Esophagus muscularis mucosa (tissue), 4 donors: ENCODE measurements at regions not wholly inside any gene's neighbourhood (a gene's known extent, or its start where the extent isn't known, plus 50 kb on each side); places are given as distances from the start of the nearest gene placed in this dataset.

ENCODE experiments used
- DNase-seq: peaks from one replicate; pipeline ENCODE4 v3.0.0-alpha.2; 2017; ENCODE audit errors: extremely low spot score
- H3K27ac ChIP-seq, 4 donors: fragments of 200-600 bp; sonication (generic); replicated peaks in 1 of 4; 1 replicate in 3 of 4; 2 replicates in 1 of 4; pipeline ENCODE4 v1.5.1; 2016 to 2019; ENCODE audit warnings: mild to moderate bottlenecking in 1 of 4
- H3K27me3 ChIP-seq, 4 donors: fragments of 200-600 bp; sonication (generic); one replicate each; pipeline versions ENCODE4 v1.5.1 to v1.6.0; 2016 to 2019
- H3K36me3 ChIP-seq, 4 donors: fragments of 200-600 bp; sonication (generic); one replicate each; pipeline ENCODE4 v1.5.1; 2016 to 2019
- H3K4me1 ChIP-seq, 4 donors: fragments of 200-600 bp; sonication (generic); one replicate each; pipeline ENCODE4 v1.5.1; 2016 to 2019
- H3K4me3 ChIP-seq, 4 donors: fragments of 200-600 bp; sonication (generic); 1 replicate in 2 of 4; 2 replicates in 2 of 4; pipeline ENCODE4 v1.5.1; 2016 to 2019; ENCODE audit warnings: mild to moderate bottlenecking in 4 of 4, moderate library complexity in 1 of 4
- H3K9me3 ChIP-seq, 4 donors: fragments of 200-600 bp; sonication (generic); 1 replicate in 3 of 4; 2 replicates in 1 of 4; pipeline ENCODE4 v1.5.1; 2016 to 2019
- EP300 ChIP-seq: sonication (generic); formaldehyde crosslinking; IDR thresholded peaks from one replicate; pipeline ENCODE4 v1.6.1; 2017; ENCODE audit warnings: antibody characterized with exemption
- POLR2A ChIP-seq: fragments of 450-650 bp; IDR thresholded peaks from one replicate; pipeline ENCODE4 v1.6.1; 2017; ENCODE audit warnings: antibody characterized with exemption, moderate library complexity, mild to moderate bottlenecking, low read depth
- POLR2AphosphoS5 ChIP-seq, 2 donors: sonication (generic); formaldehyde crosslinking; IDR thresholded peaks; one replicate each; pipeline ENCODE4 v1.6.1; 2017; ENCODE audit warnings: antibody characterized with exemption in 2 of 2
- WGBS: methylation state at CpG from one replicate; pipeline ENCODE4 v1.1.5; 2018; 5-methylcytosine and 5-hydroxymethylcytosine counted together
- intact Hi-C: fragments of 100-400 bp; cut with DNase I; formaldehyde crosslinking; loops from one replicate; pipeline ENCODE4 v1.15.1; 2023
- TF ChIP-seq, protein P1 (sequence below), 3 experiments: fragments of 200-600 bp in 2 of 3; fragments of 450-650 bp in 1 of 3; sonication (generic) in 2 of 3; IDR thresholded peaks; one replicate each; pipeline ENCODE4 v1.5.1; 2017 to 2019; ENCODE audit warnings: antibody characterized with exemption in 3 of 3, mild to moderate bottlenecking in 2 of 3, moderate library complexity in 1 of 3

DNA sequence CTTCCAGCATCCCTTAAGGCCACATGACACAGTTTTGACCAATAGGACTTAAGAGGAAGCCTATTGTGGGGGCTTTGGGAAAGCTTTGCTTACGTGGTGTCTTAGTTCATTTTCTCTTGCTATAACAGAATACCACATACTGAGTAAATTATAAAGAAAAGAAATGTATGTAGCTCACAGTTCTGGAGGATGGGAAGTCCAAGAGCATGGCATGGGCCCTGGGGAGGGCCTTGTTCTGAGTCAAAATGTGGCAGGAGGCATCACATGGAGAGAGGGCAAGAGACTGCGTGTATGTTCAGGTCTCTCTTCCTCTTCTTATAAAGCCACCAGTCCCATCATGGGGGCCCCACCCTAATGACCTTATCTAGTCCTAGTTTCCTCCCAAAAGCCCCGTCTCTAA is 68.6 kb upstream of the CPEB4 start:
- no peak overlapping the region for H3K4me3 ChIP-seq
- intact Hi-C loops = no loop called here
- no peak overlapping the region for H3K27ac ChIP-seq
- H3K9me3 ChIP-seq = peaks cover 0 to 10% (median 2%) of the 10 kb centered on the region in 4 donors
- no peak for DNase-seq
- H3K27me3 ChIP-seq = no peaks in the 10 kb centered on the region
- TF ChIP-seq POLR2AphosphoS5 (IDR thresholded peaks at IDR 0.05) = no peak
- WGBS = 91% methylated on average over 3 of the region's 3 CpGs
- H3K4me1 ChIP-seq = no peaks in the 10 kb centered on the region
- H3K36me3 ChIP-seq = no peaks in the 10 kb centered on the region

DNA sequence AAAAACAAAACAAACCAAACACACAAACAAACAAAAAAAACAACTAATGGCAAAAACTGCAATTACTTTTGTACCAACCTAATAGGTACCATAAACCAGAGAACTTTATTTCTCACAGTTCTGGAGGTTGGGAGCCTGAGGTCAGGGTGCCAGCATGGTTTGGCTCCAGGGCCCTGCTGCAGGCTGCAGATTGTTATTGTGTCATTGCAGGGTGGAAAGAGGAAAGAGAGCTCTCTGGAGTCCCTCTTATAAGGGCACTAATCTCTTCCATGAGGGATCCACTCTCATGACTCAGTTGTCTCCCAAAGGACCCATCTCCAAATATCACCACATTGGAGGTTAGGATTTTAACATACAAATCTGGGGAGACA is 64.9 kb upstream of the CPEB4 start:
- TF ChIP-seq POLR2A (no peak), POLR2AphosphoS5 (IDR thresholded peaks at IDR 0.05) (no peak), EP300 (no peak)
- TF ChIP-seq, protein P1, sequence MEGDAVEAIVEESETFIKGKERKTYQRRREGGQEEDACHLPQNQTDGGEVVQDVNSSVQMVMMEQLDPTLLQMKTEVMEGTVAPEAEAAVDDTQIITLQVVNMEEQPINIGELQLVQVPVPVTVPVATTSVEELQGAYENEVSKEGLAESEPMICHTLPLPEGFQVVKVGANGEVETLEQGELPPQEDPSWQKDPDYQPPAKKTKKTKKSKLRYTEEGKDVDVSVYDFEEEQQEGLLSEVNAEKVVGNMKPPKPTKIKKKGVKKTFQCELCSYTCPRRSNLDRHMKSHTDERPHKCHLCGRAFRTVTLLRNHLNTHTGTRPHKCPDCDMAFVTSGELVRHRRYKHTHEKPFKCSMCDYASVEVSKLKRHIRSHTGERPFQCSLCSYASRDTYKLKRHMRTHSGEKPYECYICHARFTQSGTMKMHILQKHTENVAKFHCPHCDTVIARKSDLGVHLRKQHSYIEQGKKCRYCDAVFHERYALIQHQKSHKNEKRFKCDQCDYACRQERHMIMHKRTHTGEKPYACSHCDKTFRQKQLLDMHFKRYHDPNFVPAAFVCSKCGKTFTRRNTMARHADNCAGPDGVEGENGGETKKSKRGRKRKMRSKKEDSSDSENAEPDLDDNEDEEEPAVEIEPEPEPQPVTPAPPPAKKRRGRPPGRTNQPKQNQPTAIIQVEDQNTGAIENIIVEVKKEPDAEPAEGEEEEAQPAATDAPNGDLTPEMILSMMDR (IDR thresholded peaks at IDR 0.05) = no peak
- Histone ChIP-seq H3K27me3 (no peaks in the 10 kb centered on the region), H3K4me1 (no peaks in the 10 kb centered on the region), H3K36me3 (no peaks in the 10 kb centered on the region), H3K4me3 (no peak overlapping the region), H3K9me3 (peaks cover 0 to 15% (median 2%) of the 10 kb centered on the region in 4 donors), H3K27ac (no peak overlapping the region)
- intact Hi-C loops = no loop called here
- DNase-seq = no peak

DNA sequence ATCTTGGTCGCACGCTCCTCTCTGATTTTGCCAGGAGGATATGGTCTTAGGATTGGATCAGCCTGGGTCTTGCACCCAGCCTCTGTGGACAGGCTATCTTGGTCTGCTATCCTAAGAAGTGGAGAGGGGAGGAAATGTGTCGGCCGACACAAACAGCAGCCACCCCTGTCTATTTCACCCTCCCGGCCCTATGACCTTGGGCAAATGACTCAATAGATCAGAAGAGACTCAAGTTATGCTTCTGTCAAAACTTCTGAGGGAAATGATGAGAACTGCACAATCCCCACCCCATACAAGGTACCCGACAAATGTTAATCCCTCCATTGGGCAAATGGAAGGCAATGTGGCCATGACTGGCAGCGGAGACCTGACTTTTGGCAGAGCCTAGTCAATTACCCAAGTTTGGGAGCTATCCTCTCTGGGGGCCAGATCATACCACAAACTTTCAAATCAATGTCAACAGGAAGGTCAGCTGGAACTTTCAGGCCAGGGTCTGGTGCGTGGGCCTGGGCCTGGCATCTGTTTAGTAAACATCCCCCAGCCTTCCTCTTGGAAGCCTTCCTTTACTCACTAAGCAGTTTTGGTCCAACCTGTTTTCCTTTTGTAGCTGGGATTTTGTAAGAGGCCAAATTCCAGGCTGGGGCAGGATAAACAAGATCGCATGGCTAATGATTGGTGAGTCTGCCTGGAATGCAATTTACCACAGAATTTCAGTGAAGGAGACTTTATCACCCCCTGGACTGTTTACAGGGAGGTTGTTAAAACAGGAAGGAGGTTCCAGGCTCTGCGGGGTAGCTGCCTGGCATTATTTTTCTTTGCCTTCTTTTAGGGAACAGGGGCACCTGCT is 64.2 kb upstream of the CPEB4 start:
- 81% methylated on average over 10 of the region's 10 CpGs for whole genome bisulfite sequencing
- Histone ChIP-seq H3K9me3 (peaks cover 0 to 16% (median 2%) of the 10 kb centered on the region in 4 donors), H3K4me1 (no peaks in the 10 kb centered on the region), H3K27ac (no peak overlapping the region), H3K4me3 (no peak overlapping the region), H3K27me3 (no peaks in the 10 kb centered on the region), H3K36me3 (no peaks in the 10 kb centered on the region)
- intact Hi-C loops = no loop called here
- no peak for TF ChIP-seq POLR2A
- no peak for DNase-seq

DNA sequence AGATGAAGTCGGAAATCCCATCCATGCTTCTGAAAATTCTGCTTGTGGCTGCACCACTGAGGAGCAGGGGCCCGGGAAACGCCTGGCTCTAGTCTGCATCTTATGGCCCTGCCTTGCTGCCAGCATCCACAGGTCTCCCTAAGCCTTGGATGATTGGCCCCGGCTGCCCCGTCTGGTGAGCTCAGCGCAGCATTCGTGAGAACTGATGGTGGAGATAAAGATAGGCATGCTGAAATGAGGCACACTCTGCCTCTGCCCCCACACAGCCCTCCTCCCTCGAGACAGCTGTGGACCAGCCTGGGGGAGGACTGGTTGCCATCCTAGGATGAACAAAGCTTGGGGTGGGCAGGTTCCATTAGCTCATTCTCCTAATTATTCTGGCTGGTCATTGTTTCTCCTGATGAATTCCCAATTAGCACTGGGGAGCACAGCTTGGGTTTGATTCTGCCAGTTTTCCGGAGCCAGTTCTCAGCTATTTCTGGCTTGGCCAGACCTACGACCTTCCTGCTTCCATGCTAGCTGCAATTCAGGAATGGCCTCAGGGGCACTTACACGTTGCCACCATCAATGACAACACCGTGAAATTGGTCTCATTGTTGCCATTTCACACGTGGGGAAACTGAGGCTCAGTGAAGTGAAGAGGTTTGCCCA is 62.8 kb upstream of the CPEB4 start:
- no peak for DNase-seq
- H3K4me3 ChIP-seq = no peak overlapping the region
- intact Hi-C loops = no loop called here

DNA sequence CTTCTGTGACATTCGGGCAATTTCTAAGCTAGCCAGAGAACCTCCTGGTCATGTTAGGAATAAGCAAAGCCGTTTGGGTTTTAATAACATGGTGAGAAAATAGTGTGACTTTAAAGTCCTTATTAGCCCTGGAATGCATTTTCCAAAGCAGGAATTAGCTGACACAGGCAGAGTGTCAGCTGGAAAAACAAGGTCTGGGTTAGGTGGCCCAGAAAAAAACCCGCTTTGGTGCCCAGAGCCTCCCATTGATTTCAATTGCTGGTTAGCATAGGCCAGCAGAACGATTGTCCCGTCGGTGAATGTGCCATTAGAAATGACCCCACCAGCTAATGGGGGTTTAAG is 62.1 kb upstream of the CPEB4 start:
- no peak overlapping the region for H3K27ac ChIP-seq
- H3K4me3 ChIP-seq = no peak overlapping the region
- intact Hi-C loops = no loop called here
- H3K27me3 ChIP-seq = no peaks in the 10 kb centered on the region
- TF ChIP-seq POLR2AphosphoS5 (IDR thresholded peaks at IDR 0.05) (no peak), EP300 (no peak), POLR2A (no peak)
- TF ChIP-seq, protein P1 (IDR thresholded peaks at IDR 0.05) = no peak
- WGBS = 95% methylated on average over 6 of the region's 6 CpGs
- H3K9me3 ChIP-seq = peaks cover 0 to 7% (median 0%) of the 10 kb centered on the region in 4 donors
- H3K36me3 ChIP-seq = no peaks in the 10 kb centered on the region
- no peak for DNase-seq
- H3K4me1 ChIP-seq = no peaks in the 10 kb centered on the region

More for the DNA sequence above, 62.8 kb upstream of the CPEB4 start:
- no peaks in the 10 kb centered on the region for H3K36me3 ChIP-seq
- no peaks in the 10 kb centered on the region for H3K4me1 ChIP-seq
- H3K9me3 ChIP-seq = peaks cover 0 to 7% (median 0%) of the 10 kb centered on the region in 4 donors
- H3K27ac ChIP-seq = no peak overlapping the region
- TF ChIP-seq POLR2AphosphoS5 (IDR thresholded peaks at IDR 0.05) = no peak
- no peak for TF ChIP-seq EP300
- TF ChIP-seq, protein P1 (IDR thresholded peaks at IDR 0.05) = no peak
- no peak for TF ChIP-seq POLR2A
- H3K27me3 ChIP-seq = no peaks in the 10 kb centered on the region
- 77% methylated on average over 11 of the region's 13 CpGs for WGBS
